Peyer's patch (tissue), 4 donors: ENCODE measurements at regions not wholly inside any gene's neighbourhood (a gene's known extent, or its start where the extent isn't known, plus 50 kb on each side); places are given as distances from the start of the nearest gene placed in this dataset.
"Not testable (repeated sequence)": the region's sequence is repeated elsewhere in the genome, so short reads cannot be mapped to it uniquely, and the experiment has no call there.

Experiments
- DNase-seq, 3 donors: peaks; one replicate each; pipeline ENCODE4 v3.0.0-alpha.2; 2017 to 2019
- H3K27ac ChIP-seq, 4 donors: fragments of 200-600 bp; sonication (generic); one replicate each; pipeline ENCODE4 v1.5.1; 2016 to 2019
- H3K27me3 ChIP-seq, 2 donors: fragments of 200-600 bp; sonication (generic); one replicate each; pipeline ENCODE4 v1.5.1; 2019
- H3K36me3 ChIP-seq, 3 donors: fragments of 200-600 bp; sonication (generic); one replicate each; pipeline ENCODE4 v1.5.1; 2016 to 2019
- H3K4me1 ChIP-seq, 4 donors: fragments of 200-600 bp; sonication (generic); one replicate each; pipeline ENCODE4 v1.5.1; 2016 to 2019
- H3K4me3 ChIP-seq, 4 donors: fragments of 200-600 bp; sonication (generic); 1 replicate in 3 of 4; 2 replicates in 1 of 4; pipeline ENCODE4 v1.5.1; 2016 to 2019; ENCODE audit warnings: mild to moderate bottlenecking in 1 of 4
- H3K9me3 ChIP-seq, 4 donors: fragments of 200-600 bp; sonication (generic); one replicate each; pipeline ENCODE4 v1.5.1; 2016 to 2019; ENCODE audit warnings: mild to moderate bottlenecking in 1 of 4
- POLR2A ChIP-seq, 2 donors: fragments of 450-650 bp; IDR thresholded peaks; one replicate each; pipeline ENCODE4 v1.5.1; 2017; ENCODE audit warnings: antibody characterized with exemption in 2 of 2, mild to moderate bottlenecking in 2 of 2, moderate library complexity in 2 of 2
- TF ChIP-seq, protein P1 (sequence below), 6 experiments: fragments of 450-650 bp in 4 of 6; fragments of 200-600 bp in 2 of 6; sonication (generic) in 1 of 6; IDR thresholded peaks; one replicate each; pipeline ENCODE4 v1.5.1; 2017 to 2019; ENCODE audit warnings: antibody characterized with exemption in 6 of 6, mild to moderate bottlenecking in 3 of 6, moderate library complexity in 1 of 6

DNA sequence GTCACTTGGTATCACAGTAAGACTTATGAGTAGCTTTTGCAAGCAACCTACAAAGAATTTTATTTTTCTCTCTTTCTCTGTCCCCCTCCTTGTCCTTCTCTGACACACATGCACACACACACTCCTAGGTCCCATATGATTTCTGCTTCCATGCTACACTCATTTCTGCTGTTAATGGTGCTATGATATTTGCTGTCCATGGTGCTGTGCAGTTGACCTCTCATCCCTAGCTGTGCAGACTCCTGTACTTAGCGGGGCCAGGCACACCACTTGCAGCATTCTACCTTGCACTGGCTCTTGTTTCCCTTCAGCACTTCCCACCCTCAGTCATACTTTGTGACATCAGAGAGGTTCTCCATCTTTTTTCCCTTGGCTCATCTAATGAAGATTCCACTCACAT, 158.9 kb upstream of the CNTNAP4 start:
- H3K9me3 ChIP-seq: no peaks in the 10 kb centered on the region
- H3K36me3 ChIP-seq: no peaks in the 10 kb centered on the region
- TF ChIP-seq POLR2A (IDR thresholded peaks at IDR 0.05): no peak
- TF ChIP-seq, protein P1, sequence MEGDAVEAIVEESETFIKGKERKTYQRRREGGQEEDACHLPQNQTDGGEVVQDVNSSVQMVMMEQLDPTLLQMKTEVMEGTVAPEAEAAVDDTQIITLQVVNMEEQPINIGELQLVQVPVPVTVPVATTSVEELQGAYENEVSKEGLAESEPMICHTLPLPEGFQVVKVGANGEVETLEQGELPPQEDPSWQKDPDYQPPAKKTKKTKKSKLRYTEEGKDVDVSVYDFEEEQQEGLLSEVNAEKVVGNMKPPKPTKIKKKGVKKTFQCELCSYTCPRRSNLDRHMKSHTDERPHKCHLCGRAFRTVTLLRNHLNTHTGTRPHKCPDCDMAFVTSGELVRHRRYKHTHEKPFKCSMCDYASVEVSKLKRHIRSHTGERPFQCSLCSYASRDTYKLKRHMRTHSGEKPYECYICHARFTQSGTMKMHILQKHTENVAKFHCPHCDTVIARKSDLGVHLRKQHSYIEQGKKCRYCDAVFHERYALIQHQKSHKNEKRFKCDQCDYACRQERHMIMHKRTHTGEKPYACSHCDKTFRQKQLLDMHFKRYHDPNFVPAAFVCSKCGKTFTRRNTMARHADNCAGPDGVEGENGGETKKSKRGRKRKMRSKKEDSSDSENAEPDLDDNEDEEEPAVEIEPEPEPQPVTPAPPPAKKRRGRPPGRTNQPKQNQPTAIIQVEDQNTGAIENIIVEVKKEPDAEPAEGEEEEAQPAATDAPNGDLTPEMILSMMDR (IDR thresholded peaks at IDR 0.05): no peak
- no peak for DNase-seq
- no peaks in the 10 kb centered on the region for H3K4me1 ChIP-seq
- H3K27ac ChIP-seq: no peak overlapping the region
- no peaks in the 10 kb centered on the region for H3K27me3 ChIP-seq
- no peak overlapping the region for H3K4me3 ChIP-seq

- no peak for DNase-seq
- H3K36me3 ChIP-seq: no peaks in the 10 kb centered on the region
- no peaks in the 10 kb centered on the region for H3K9me3 ChIP-seq
- no peak for TF ChIP-seq POLR2A (IDR thresholded peaks at IDR 0.05)
- TF ChIP-seq, protein P1 (IDR thresholded peaks at IDR 0.05): no peak
- no peak overlapping the region for H3K4me3 ChIP-seq
- no peak overlapping the region for H3K27ac ChIP-seq
- H3K27me3 ChIP-seq: no peaks in the 10 kb centered on the region
- H3K4me1 ChIP-seq: no peaks in the 10 kb centered on the region
These were observed 155.6 kb upstream of the CNTNAP4 start for GRCh38 chr16:76121636-76122035.

DNA sequence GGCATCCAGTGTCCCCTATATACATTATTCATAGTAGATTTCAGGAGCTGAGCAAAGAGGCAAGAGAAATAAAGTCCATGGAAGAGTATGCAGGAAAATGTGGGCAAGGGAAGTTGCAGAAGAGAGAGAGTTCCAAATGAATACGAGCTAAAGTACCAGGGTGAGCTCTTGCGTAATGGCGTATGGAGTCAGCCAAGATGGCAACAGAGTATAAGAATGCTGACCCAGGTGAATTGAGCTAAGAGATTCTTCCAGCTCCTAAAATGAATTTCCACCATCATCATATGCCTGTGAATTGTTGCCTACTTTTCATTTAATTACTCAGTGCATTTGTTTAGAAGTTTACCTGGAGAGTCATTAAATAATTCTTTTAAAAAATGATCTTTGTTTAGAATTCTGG, 153.2 kb upstream of the CNTNAP4 start:
- Histone ChIP-seq H3K4me3 (no peak overlapping the region), H3K4me1 (no peaks in the 10 kb centered on the region), H3K27ac (no peak overlapping the region), H3K27me3 (no peaks in the 10 kb centered on the region), H3K9me3 (no peaks in the 10 kb centered on the region), H3K36me3 (no peaks in the 10 kb centered on the region)
- DNase-seq: no peak
- TF ChIP-seq, protein P1 (IDR thresholded peaks at IDR 0.05): no peak
- no peak for TF ChIP-seq POLR2A (IDR thresholded peaks at IDR 0.05)

DNA sequence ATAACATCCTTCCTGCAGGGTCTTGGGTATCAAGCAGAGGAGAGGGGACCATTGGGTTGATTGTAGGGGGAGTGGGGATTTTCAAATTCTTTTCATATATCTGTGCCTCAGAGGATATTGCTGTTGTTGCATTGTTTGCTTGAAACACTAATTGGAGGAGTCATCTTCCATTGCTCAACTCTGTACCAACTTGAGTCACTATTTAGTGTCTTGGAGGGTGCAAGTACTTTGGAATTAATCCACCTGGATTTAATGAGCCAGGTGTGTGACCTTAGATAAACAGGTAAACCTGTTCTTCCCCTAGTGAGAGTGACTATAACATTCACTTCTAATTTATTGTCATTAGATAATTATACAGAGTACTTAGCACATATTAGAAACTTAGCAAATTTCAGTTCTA, 151.3 kb upstream of the CNTNAP4 start:
- DNase-seq: no peak
- TF ChIP-seq, protein P1 (IDR thresholded peaks at IDR 0.05): no peak
- TF ChIP-seq POLR2A (IDR thresholded peaks at IDR 0.05): no peak
- Histone ChIP-seq H3K27ac (no peak overlapping the region), H3K4me3 (no peak overlapping the region), H3K4me1 (no peaks in the 10 kb centered on the region), H3K9me3 (no peaks in the 10 kb centered on the region), H3K27me3 (no peaks in the 10 kb centered on the region), H3K36me3 (no peaks in the 10 kb centered on the region)

- not testable (repeated sequence) for H3K27me3 ChIP-seq, H3K9me3 ChIP-seq, H3K27ac ChIP-seq, H3K4me1 ChIP-seq, H3K36me3 ChIP-seq, H3K4me3 ChIP-seq, DNase-seq
These were observed 139.1 kb upstream of the CNTNAP4 start for GRCh38 chr16:76138056-76138455.

- Histone ChIP-seq H3K36me3 (no peaks in the 10 kb centered on the region), H3K27me3 (no peaks in the 10 kb centered on the region), H3K9me3 (no peaks in the 10 kb centered on the region), H3K4me3 (no peak overlapping the region), H3K4me1 (no peaks in the 10 kb centered on the region), H3K27ac (no peak overlapping the region)
- TF ChIP-seq, protein P1 (IDR thresholded peaks at IDR 0.05): no peak
- no peak for TF ChIP-seq POLR2A (IDR thresholded peaks at IDR 0.05)
- no peak for DNase-seq
These were observed 119.6 kb upstream of the CNTNAP4 start for GRCh38 chr16:76157629-76158028.
